ENCODE measurements at regions not wholly inside any gene's neighbourhood (a gene's known extent, or its start where the extent isn't known, plus 50 kb on each side); places are given as distances from the start of the nearest gene placed in this dataset.
"Not testable (repeated sequence)": the region's sequence is repeated elsewhere in the genome, so short reads cannot be mapped to it uniquely, and the experiment has no call there.

DNA sequence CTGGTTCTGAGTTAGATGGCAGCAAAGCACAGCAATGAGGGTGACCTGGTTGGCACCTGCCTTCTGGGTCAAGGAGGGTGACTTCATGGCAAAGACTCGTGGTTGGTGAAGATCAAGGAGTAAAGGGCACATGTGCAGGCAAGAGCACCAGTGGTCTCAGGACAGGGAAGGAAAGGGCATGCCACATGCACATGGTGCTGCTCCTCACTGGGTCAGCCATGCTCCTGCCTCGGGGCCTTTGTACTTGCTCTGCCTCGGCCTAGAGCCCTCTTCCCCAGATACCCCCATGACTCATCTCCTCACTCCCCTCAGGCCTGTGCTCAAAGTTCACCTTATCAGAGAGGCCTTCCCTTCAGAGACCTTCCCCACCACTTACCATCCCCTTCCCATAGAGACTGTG lies 106.7 kb upstream of the KDM7A start:
- DNase-seq (ENCODE audit: low read depth in 2 of 2), result no peak

DNA sequence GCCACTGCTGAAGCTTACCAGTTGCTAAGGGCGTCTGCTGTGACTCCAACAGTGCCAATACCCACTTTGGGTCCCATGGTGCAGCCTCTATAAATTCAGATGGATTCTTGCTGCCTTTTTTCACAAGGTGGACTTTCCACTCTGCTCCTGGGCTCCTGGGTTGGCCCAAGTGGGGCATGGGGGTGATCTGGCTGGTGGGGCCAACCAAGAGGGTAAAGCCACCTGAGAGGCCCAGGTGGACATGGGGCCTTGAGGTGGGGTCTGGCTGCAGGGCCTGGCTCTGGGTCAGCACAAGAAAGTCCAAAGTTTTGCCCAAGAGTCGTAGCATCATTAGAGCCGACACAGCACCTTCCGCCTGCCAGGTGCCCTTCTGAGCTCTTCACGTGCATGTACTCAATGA lies 105.2 kb upstream of the KDM7A start:
- DNase-seq (ENCODE audit: low read depth in 2 of 2), result no peak

DNA sequence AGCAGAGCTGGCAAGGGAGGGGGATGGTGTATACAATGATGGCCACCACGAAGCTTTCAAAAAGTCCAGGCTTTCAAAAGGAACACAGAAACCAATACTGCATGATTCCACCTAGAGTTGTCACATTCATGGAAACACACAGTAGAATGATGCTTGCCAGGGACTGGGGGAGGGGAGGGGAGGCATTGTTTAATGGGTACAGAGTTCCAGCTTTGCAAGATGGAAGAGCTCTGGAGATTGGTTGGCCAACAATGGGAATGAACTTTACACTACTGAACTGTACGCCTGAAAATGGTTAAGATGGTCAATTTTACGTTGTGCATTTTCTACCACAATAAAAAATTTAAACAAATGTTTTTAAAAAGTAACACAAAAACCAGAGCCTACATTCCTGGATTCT lies 104.5 kb upstream of the KDM7A start:
- DNase-seq (ENCODE audit: low read depth in 2 of 2), result no peak

DNA sequence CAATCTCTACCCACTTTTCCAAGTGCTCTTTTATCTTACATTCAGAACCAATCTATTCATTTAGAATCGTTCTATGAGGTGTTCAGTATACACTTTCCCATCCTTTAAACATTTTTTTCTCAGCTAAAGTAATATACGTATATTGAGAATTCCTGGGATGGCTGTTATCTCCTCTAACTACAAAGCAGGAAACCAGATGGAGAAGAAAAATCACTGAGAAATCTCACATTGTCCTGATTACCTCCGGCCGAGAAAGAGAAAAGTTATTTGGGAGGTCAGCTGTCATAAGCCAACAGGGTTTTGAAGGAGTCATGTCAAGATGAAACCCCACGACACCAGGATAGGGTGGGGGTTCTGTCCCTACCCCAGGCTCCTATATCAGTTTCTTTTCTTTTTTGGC lies 99.2 kb upstream of the KDM7A start:
- DNase-seq (ENCODE audit: low read depth in 2 of 2), result no peak

DNA sequence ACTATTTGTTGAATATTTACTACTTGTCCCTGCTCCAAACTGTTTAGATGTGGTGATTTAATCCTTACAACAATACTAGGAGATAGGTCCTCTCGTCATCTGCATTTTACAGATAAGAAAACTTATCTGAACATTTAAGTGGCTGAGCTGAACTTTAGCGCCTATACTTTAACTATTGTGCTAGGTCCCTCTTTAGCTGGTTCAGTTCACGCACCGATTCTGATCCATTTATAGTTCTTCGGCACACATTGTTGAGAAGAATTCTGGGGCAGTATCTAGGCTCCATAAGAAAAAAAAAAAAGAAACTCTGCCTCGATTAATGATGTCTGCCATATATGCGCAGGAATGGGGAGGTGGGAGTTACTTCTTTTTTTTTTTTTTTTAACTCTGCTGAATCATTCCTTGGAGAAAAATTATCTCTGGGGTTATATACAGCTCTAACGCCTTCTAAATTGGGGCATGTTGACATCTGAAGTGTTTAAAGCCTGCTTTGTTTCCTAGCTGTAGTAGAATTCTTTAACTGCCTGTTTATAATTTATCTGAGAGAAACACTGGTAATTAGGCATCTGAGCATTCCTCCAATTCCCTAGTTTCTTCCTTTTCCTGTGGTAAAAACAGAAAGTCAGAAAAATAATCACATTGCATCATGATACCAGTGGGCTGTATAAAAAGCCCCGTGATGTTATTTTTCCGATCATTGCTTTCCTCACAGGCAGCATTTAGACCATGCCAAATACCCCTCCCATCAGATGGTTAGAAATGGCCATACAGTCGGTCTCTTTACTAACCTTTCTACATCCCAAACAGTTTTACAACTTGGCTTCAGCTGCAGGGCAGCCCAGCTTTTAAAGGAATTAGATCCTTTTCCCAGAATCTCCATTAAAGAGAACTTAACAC lies 98.5 kb upstream of the KDM7A start:
- DNase-seq (ENCODE audit: low read depth in 2 of 2), result peak; percentile 67 to 91

DNA sequence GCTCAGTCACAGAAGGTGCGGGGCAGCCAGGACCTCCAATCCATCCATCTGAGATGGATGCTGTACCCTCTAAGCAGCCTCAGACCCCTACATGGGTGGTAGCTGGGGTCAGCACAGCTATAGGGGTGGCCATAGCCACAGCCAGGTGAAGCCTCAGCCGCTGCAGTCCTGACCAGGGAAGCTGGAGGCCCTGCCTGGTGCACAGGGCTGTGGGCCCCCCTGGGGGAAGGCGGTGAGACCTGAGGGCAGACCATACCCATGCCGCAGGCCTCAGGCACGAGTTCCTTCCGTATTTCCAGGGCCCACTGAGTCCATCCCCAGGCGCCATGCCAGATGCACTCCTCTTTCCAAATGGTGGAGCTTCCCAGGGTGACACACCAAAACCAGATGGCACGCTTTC lies 96.6 kb upstream of the KDM7A start:
- DNase-seq (ENCODE audit: low read depth in 2 of 2), result no peak

DNA sequence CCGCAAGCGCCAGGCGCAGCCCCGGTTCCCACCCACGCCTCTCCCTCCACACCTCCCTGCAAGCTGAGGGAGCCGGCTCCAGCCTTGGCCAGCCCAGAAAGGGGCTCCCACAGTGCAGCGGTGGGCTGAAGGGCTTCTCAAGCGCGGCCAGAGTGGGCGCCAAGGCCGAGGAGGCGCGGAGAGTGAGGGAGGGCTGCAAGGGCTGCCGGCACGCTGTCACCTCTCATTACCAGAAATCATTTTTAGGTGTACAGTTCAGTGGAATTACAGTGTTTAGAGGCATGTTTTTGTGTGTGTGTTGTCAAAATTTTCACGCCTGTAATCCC lies 94.8 kb upstream of the KDM7A start:
- DNase-seq (ENCODE audit: low read depth in 2 of 2), result not testable (repeated sequence)

DNA sequence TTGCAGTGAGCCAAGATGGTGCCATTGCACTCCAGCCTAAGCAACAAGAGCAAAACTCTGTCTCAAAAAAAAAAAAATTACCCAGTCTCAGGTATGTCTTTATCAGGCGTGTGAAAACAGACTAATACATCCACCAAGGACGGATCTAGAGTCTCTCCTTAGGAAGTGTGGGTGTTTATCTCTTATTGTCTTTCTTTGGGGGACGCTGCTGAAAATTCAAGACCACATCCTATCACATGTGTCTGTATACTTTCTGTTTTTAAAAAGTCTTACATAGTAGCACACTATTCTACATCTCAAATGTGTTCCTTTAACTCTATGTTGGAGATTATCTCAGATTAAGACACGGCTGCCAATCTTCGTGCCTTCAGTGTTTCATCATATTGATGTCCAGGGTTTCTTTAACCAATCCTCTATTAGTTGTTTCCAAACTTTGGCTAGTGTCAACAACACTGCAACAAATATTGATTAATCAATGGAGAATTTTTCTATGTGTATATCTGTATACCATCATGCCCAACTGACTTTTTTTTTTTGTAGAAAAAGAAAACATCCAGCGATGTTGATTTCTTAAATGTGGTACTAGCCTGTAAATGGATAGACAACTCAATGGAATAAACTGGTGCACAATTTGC lies 92.3 kb upstream of the KDM7A start:
- DNase-seq (ENCODE audit: low read depth in 2 of 2), result no peak

DNA sequence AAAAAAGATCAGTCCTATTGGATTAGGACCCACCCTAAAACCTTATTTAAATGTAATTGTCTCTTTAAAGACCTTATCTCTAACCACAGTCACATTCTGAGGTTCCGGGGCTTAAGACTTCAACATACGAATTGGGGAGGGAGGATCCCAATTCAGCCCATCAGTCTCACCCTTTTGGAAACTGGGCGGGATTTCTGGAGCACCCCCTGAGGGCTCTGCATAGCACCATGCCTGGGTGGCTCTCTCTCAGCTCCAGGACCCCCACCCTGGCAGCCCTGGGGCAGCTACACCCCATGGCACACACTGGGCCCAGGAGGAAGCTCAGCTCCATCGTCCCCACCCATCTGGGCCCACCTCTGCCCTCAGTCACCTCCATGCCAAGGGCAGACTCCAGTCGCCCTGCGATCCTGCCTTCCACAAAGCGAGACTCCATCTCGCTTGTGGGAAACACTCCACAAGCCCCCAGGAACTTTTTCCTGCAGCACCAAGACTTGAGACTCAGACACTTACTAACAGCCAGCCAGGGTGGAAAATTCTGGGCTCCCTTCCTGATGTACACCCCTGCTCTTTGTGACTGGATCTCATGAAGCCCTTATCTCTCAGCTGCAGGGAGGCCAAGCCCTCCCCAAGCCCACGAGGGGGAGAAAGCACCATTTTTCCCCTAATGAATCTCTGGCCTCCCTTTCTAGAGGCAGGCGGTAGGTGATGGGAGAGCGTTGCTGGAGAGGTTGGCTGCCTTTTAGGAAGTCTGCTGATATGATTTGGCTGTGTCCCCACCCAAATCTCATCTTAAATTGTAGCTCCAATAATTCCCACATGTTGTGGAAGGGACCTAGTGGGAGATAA lies 90.8 kb upstream of the KDM7A start:
- no peak for DNase-seq (ENCODE audit: low read depth in 2 of 2)

DNA sequence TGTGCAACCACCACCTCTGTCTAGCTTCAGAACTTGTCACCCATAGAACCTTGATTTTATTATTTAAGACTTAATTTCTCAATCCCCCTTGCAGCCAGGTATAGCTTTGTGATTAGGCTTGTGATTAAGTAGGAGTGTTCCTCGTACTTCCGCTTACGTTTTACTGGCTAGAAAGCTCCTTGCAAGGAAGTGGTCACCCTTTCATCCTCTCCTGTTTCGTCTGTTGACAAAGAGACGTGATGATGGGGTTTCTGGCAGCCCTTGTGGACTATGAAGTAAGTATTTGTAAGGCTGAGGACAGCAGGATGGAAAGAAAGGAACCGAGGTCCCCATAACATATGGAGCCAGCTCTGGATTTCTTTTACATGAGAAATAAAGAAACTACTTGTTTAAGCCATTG lies 86.5 kb upstream of the KDM7A start:
- no peak for DNase-seq (ENCODE audit: low read depth in 2 of 2)

DNA sequence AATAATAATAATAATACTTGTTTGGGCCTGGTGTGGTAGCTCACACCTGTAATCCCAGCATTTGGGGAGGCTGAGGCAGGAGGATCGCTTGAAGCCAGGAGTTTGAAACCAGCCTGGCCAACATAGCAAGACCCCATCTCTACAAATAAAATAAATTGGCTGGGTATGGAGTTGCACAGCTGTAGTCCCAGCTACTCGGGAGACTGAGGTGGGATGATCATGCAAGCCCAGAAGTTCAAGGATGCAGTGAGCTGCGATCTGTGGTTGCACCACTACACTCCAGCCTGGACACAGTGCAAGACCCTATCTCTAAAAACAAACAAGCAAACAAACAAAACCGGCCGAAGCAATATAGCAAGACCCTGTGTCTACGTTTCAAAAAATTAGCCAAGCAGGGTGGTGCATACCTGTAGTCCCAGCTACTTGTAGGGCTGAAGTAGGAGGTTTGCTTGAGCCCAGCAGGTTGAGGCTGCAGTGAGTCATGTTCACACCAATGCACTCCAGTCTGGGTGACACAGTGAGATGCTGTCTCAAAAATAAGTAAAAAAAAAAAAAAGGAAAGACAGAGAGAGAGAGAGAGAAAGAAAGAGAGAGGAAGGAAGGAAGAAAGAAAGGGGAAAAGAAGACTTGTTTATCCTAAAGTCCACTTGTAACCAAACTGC lies 85.6 kb upstream of the KDM7A start:
- no peak for DNase-seq (ENCODE audit: low read depth in 2 of 2)

DNA sequence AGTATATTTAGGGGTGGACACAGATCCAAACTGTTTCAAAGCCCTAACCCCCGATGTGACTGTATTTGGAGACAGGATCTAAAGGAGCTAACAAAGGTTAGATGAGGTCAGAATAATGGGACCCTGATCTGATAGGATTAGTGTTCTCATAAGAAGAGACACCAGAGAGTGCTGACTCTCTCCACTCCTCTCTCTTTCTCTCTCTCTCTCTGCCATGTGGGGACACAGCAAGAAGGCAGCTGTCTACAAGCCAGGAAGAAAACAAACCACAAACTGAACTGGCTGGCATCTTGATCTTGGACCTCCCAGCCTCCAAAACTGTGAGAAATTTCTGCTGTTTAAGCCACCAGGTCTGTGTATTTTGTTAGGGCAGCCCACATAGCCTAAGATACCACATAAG lies 84.7 kb upstream of the KDM7A start:
- DNase-seq (ENCODE audit: low read depth in 2 of 2), result no peak

DNA sequence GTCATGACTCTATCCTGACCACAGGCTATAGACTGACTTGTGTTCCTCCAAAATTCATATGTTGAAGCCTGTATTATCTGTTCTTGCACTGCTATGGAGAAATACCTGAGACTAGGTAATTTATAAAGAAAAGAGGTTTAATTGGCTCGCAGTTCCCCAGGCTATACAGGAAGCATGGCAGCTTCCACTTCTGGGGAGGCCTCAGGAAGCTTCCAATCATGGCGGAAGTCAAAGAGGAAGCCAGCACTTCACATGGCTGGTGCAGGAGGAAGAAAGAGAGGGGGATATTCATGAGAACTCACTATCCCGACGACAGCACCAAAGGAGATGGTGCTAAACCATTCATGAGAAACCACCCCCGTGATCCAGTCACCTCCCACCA lies 84.3 kb upstream of the KDM7A start:
- no peak for DNase-seq (ENCODE audit: low read depth in 2 of 2)

DNA sequence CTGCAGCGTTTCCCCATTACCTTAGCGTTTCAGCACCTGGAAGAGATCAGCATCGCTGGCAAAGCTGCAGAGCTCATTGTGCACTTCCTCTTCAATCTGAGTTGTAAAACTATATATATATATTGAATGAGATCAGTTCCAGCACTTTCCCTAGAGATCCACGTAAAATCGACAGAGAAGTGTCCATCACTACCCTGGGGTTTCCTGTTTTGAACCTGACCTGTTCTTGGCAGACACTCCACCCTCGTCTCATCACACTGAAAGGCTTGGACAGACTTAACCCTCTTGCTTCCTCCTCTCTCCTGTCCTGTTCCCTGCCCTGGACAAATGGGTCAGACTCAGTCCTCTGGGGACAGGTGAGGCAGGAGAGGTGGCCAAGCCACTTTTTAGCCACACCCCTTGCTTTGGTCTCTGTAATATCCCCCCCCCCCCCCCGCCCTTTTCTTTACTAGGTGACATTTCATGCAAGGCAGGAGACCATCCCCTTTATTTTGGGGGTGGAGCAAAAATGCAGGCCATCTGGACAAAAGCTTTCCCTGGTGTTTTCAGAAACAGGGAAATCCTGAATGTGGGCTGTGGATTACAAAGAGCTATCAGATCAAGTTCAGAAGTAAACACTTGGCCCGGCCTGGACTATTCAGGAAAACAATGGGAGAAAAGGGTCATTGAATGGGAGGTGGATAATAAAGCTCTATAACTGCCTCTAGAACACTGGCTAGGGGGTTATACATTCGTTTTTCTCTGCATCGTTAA lies 83.7 kb upstream of the KDM7A start:
- DNase-seq (ENCODE audit: low read depth in 2 of 2), result peak in 1 of 2 donors; percentile 29

DNA sequence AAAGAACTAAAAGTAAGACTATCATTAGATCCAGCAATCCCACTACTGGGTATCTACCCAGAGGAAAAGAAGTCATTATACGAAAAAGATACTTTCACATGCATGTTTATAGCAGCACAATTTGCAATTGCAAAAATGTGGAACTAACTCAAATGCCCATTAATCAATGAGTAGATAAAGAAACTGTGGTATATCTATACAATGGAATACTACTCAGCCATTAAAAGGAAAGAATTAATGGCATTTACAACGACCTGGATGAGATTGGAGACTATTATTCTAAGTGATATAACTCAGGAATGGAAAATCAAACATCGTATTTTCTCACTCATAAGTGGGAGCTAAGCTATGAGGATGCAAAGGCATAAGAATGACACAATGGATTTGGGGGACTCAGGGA lies 80.5 kb upstream of the KDM7A start:
- not testable (repeated sequence) for DNase-seq (ENCODE audit: low read depth in 2 of 2)

DNA sequence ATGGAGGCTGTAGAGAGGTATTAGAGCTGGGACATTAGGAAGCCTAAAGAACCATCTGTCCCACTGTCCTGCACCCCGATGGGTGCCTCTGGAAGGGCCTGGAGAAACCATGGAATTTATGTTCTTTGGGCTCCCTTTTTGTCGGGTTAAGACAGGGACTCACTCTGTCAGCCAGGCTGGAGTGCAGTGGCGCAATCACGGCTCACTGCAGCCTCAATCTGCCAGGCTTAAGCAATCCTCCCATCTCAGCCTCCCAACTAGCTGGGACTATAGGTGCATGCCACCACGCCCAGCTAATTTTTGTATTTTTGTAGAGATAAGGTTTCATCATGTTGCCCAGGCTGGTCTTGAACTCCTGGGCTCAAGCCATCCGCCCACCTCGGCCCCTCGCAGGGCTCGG lies 78.2 kb upstream of the KDM7A start:
- DNase-seq (ENCODE audit: low read depth in 2 of 2), result not testable (repeated sequence)

DNA sequence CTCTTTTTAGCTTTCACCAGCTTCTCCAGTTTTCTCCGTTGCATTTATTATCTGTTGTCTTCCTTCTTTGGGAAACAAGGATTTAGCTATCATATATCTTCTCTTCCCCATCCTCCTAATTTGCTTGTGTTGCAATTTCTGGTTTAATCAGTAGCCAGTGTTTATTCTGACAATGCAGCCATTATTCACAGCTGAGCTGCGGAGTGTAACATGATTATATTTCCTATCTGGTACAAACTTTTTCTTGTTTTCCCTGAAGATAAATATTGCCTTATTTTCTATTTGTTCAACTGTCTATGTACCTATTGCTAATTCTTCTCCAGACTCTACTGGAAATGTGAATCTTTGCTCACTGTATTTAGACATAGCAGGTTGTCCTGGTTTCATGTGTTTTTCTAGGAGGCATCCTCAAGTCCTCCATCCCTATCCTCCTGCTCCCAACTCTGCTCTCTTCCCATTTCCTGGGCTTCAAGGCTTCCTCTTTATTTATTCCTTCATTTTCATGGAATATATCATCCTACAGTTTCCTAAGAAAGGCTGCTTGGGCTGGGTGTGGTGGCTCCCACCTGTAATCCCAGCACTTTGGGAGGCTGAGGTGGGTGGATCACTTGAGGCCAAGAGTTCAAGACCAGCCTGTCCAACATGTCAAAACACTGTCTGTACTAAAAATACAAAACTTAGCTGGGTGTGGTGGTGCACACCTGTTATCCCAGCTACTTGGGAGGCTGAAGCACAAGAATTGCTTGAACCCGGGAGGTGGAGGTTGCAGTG lies 72.4 kb upstream of the KDM7A start:
- no peak for DNase-seq (ENCODE audit: low read depth in 2 of 2)

DNA sequence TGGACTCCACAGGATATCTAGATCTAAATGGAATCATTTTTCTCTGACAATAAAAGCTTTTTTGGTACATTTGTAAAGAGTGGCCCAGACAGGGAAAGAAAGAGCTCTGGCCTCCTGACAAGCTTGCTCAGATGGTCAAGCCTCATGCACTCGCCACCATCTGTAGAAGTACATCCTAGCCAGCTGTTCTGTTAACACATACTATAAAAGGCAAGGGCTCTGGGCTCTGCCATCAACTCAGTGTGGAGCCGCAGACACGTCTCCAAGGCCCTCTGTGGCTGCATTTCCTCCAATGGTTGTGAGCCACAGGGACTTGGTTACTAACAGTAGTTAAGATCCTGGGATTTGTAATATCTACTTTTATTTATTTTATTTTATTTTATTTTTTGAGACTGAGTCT lies 70.8 kb upstream of the KDM7A start:
- DNase-seq (ENCODE audit: low read depth in 2 of 2), result no peak

DNA sequence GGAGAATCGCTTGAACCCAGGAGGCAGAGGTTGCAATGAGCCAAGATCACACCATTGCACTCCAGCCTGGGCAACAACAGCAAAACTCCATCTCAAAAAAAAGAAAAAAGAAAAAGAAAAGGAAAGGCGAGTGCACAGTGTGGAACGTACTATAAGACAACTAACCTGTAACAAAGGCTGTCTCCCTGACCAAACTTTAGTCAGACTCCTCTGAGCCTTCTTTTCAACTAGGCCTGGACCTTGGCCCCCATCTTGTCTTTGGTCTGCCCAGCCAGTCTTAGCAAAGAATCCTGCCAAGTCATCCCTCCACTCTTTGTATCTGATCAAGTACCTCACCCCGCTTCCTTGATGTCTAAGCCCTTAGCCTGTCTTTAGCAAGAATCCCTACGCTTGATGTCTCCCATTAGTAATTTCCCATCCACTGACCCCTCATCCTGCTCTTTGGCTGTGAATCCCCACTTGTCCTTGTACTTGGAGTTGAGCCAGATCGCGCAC lies 68.9 kb upstream of the KDM7A start:
- no peak for DNase-seq (ENCODE audit: low read depth in 2 of 2)

Data from dermis microvascular lymphatic vessel endothelial cell (primary cell).